ENCODE measurements at regions not wholly inside any gene's neighbourhood (a gene's known extent, or its start where the extent isn't known, plus 50 kb on each side); places are given as distances from the start of the nearest gene placed in this dataset.
"Not testable (repeated sequence)": the region's sequence is repeated elsewhere in the genome, so short reads cannot be mapped to it uniquely, and the experiment has no call there.

DNA sequence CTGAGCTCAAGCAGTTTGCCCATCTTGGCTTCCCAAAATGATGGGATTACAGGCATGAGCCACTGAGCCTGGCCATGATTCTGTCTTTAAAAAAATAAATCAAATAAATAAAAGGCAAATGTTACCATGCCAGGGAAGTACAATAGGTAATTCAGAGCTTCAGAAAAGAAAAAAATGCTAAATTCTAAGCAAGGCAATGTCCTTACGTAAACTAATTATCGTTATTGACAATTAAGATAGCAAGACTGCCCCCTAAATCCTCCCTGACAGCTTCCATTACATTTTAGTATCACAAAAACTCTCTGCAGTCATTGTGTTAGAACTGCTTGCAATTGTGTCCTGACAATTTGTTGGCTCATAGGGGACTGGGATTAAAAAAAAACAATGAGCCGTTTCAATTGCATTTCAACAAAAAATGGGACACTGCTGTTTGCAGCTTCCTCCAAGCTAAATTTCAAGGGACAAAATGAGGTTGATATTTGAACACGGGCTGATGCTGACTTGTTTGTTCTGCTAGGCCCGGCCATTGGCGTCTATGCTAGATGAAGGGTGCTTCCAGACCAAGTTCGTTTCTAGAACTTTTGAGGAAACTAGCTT lies 88.9 kb downstream of the MOGAT1 start:
- no peak overlapping the region for H3K27ac Mint-ChIP-seq
- H3K4me1 Mint-ChIP-seq (ENCODE audit: low read depth): no peaks in the 10 kb centered on the region
- no peaks in the 10 kb centered on the region for H3K9me3 Mint-ChIP-seq
- intact Hi-C loops (cut with micrococcal nuclease): no loop called here
- POLR2A ChIA-PET: no interaction called here
- H3K27me3 Mint-ChIP-seq: peaks cover 6% of the 10 kb centered on the region
- no peak overlapping the region for H3K4me3 Mint-ChIP-seq
- H3K36me3 Mint-ChIP-seq: no peaks in the 10 kb centered on the region
- DNase-seq: no peak
- CTCF ChIA-PET: interaction anchor here (0.6 kb wide), 1 partner anchor 20 kb away, joined by 3 read pairs; no protein-coding TSS in a partner anchor

DNA sequence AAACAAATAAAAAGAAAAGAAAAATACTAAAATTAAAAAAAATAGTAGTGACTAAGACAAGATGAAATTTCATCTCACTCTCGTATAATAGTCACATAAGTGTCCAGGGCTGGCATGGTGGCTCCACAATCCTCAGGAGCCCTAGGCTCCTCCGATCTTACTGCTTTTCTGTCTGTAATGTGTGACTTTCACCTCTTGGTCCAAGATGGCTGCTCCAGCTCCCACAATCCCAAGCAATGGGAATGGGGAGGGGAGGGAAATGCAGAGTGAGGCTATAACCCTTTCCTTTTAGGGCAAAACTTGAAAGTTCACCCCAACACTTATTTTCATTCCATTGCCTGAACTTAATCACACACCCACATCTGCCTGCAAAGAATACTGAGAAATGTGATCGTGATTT lies 90.4 kb downstream of the MOGAT1 start:
- H3K4me1 Mint-ChIP-seq (ENCODE audit: low read depth): no peaks in the 10 kb centered on the region
- POLR2A ChIA-PET: no interaction called here
- no peak for DNase-seq
- H3K27ac Mint-ChIP-seq: no peak overlapping the region
- CTCF ChIA-PET: interaction anchor here (1.1 kb wide), 1 partner anchor 54 kb away, joined by 3 read pairs; no protein-coding TSS in a partner anchor
- no peak overlapping the region for H3K4me3 Mint-ChIP-seq
- H3K36me3 Mint-ChIP-seq: no peaks in the 10 kb centered on the region
- peaks cover 6% of the 10 kb centered on the region for H3K27me3 Mint-ChIP-seq
- intact Hi-C loops (cut with micrococcal nuclease): no loop called here
- no peaks in the 10 kb centered on the region for H3K9me3 Mint-ChIP-seq

DNA sequence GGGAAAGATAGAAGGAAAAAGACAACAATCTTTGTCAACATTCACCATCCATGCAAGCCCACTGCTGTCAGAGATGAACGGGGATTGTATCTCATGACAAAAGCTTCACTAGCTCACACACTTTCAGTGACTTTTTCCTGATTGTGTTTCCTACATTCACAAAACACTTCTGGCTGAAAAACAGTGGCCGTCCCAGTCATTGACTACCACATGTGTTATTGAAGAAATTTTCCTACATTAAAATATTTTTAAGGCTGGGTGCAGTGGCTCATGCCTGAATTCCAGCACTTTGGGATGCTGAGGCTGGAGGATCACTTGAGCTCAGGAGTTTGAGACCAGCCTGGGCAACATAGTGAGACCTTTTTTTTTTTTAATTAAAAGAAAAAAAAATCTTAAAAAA lies 90.9 kb downstream of the MOGAT1 start:
- DNase-seq: no peak

DNA sequence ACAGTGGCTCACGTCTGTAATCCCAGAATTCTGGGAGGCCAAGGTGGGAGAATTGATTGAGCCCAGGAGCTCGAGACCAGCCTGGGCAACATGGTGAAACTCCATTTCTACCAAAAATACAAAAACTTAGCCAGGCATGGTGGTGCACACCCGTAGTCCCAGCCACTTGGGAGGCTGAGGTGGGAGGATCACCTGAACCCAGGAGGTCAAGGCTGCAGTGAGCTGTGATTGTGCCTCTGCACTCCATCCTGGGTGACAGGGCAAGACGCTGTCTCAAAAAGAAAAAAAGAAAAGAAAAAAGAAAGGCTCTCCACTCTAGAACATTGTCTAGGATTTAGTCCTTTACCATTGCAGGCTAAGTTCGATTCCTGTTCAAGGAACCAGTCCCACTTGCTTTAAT lies 94.4 kb downstream of the MOGAT1 start:
- H3K9me3 Mint-ChIP-seq; intact Hi-C loops (cut with micrococcal nuclease); POLR2A ChIA-PET; H3K27me3 Mint-ChIP-seq; DNase-seq; H3K27ac Mint-ChIP-seq; H3K4me1 Mint-ChIP-seq (ENCODE audit: low read depth); CTCF ChIA-PET; H3K4me3 Mint-ChIP-seq; H3K36me3 Mint-ChIP-seq: not testable (repeated sequence)

More for the DNA sequence above, 90.9 kb downstream of the MOGAT1 start:
- POLR2A ChIA-PET: interaction anchor here (0.9 kb wide), 1 partner anchor 51 kb away, joined by 4 read pairs; no protein-coding TSS in a partner anchor
- Mint-ChIP-seq H3K4me3 (no peak overlapping the region), H3K9me3 (no peaks in the 10 kb centered on the region), H3K4me1 (ENCODE audit: low read depth) (no peaks in the 10 kb centered on the region), H3K36me3 (no peaks in the 10 kb centered on the region), H3K27ac (no peak overlapping the region), H3K27me3 (peaks cover 6% of the 10 kb centered on the region)
- CTCF ChIA-PET: no interaction called here
- intact Hi-C loops (cut with micrococcal nuclease): no loop called here

DNA sequence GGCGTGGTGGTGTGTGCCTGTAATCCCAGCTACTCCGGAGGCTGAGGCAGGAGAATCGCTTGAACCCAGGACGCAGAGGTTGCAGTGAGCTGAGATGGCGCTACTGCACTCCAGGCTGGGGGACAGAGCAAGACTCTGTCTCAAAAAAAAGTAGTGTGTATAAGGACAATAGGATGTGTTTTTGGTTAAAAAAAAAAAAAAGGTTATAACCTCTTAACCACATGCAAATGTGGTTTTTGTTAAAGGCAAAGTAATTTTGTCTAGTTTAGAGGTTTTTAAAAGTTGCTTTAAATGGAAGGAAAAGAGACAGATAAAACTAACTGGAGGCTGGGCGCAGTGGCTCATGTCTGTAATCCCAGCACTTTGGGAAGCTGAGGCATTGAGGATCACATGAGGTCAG lies 92.8 kb upstream of the ACSL3 start:
- intact Hi-C loops (cut with micrococcal nuclease); DNase-seq; POLR2A ChIA-PET; H3K4me1 Mint-ChIP-seq (ENCODE audit: low read depth); H3K9me3 Mint-ChIP-seq; CTCF ChIA-PET; H3K36me3 Mint-ChIP-seq; H3K27ac Mint-ChIP-seq; H3K4me3 Mint-ChIP-seq: not testable (repeated sequence)
- H3K27me3 Mint-ChIP-seq: peaks cover 15% of the 10 kb centered on the region

DNA sequence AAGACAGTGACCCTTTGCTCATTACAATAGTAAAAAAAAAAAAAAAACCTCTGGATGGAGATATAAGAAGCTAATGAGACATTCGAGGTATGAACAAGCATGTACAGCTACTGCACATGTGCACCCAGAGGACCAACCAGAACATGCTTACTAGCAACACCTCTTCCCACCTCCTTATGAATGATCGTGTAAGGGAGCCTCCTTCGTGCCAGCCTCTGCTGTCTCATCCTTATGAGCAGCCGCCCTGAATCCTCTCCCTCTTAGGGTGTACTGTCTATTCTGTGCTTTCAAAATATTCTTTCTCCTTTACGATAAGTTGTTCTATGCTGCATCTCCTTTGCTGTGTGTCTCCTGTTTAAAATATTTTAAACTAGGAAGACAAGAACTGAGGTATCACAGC lies 91.4 kb upstream of the ACSL3 start:
- CTCF ChIA-PET: no interaction called here
- Mint-ChIP-seq H3K36me3 (no peaks in the 10 kb centered on the region), H3K4me3 (no peak overlapping the region), H3K27ac (no peak overlapping the region), H3K4me1 (ENCODE audit: low read depth) (no peaks in the 10 kb centered on the region), H3K9me3 (no peaks in the 10 kb centered on the region), H3K27me3 (peaks cover 17% of the 10 kb centered on the region)
- intact Hi-C loops (cut with micrococcal nuclease): no loop called here
- POLR2A ChIA-PET: no interaction called here
- no peak for DNase-seq

DNA sequence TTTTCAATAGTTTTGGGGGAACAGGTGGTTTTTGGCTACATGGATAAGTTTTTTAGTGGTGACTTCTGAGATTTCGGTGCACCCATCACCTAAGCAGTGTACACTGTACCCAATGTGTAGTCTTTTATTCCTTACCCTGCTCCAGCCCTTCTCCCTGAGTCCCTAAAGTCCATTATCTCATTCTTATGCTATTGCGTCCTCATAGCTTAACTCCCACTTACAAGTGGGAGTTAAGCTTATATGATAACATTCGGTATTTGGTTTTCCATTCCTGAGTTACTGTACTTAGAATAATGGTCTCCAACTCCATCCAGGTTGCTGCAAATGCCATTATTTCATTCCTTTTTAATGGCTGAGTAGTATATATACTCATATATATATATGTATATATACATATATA lies 90.9 kb upstream of the ACSL3 start:
- Mint-ChIP-seq H3K4me3 (no peak overlapping the region), H3K36me3 (no peaks in the 10 kb centered on the region), H3K9me3 (no peaks in the 10 kb centered on the region), H3K4me1 (ENCODE audit: low read depth) (no peaks in the 10 kb centered on the region), H3K27ac (no peak overlapping the region), H3K27me3 (peaks cover 19% of the 10 kb centered on the region)
- POLR2A ChIA-PET: no interaction called here
- CTCF ChIA-PET: no interaction called here
- DNase-seq: no peak
- intact Hi-C loops (cut with micrococcal nuclease): no loop called here

DNA sequence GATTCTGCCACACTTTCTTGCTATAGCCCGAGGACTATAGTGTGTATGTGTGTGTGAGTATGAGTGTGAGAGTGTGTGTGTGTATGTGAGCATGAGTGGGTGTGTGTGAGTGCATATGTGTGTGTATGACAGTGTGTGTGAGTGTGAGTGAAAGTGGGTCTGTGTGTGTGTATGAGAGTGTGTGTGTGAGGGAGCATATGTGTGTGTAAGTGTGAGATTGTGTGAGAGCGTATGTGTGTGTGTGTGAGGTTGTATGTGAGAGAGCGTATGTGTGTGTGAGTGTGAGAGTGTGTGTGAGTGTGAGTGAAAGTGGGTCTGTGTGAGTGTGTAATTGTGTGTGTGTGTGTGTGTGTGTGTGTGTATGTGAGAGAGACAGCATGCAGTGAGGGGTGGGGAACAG lies 89.0 kb upstream of the ACSL3 start:
- H3K4me3 Mint-ChIP-seq: no peak overlapping the region
- H3K36me3 Mint-ChIP-seq: no peaks in the 10 kb centered on the region
- ChIA-PET CTCF (no interaction called here), POLR2A (no interaction called here)
- intact Hi-C loops (cut with micrococcal nuclease): no loop called here
- H3K27ac Mint-ChIP-seq: no peak overlapping the region
- no peaks in the 10 kb centered on the region for H3K9me3 Mint-ChIP-seq
- H3K4me1 Mint-ChIP-seq (ENCODE audit: low read depth): no peaks in the 10 kb centered on the region
- no peak for DNase-seq
- peaks cover 23% of the 10 kb centered on the region for H3K27me3 Mint-ChIP-seq

DNA sequence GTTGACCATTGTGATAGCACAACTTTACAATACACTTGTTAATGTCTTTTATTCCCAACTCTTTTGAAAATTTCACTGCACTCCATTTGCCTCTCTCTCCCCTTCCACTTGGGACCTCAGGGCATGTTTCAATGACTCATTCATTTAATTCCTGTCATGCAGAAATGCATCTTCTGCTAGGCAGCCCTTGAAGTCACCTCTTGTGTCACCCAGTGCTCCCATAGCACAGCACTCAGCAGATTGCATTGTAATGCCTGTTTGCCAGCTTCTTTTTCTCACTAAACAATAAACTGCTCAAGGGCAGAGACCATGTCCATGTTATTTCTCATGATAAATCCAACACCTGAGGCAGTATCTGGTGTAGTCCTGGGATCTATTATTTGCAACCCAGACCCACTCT lies 85.9 kb upstream of the ACSL3 start:
- no peak for DNase-seq
- POLR2A ChIA-PET: no interaction called here
- Mint-ChIP-seq H3K9me3 (no peaks in the 10 kb centered on the region), H3K27ac (no peak overlapping the region), H3K4me3 (no peak overlapping the region), H3K27me3 (peaks cover 23% of the 10 kb centered on the region), H3K4me1 (ENCODE audit: low read depth) (no peaks in the 10 kb centered on the region), H3K36me3 (no peaks in the 10 kb centered on the region)
- CTCF ChIA-PET: no interaction called here
- intact Hi-C loops (cut with micrococcal nuclease): no loop called here

DNA sequence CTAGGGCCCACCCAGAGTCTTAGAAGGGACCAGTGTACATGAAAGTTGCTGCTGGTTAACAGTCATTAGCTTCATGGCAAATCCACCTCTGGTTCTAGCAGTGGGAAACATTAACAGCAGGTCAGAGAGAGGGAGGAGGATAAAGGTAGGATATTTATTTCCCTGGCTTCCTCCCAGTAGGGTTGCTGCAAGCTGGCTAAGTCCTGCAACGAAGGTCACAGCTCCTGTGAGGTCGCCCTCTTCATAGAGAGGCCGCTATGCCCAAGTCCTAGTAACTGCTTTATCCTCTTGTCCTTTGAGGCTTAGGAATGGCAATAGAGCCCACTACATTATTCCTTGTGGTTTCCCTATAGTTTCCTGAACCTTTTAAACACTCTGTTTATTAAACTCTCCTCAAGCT lies 84.0 kb upstream of the ACSL3 start:
- H3K36me3 Mint-ChIP-seq: no peaks in the 10 kb centered on the region
- H3K4me1 Mint-ChIP-seq (ENCODE audit: low read depth): no peaks in the 10 kb centered on the region
- H3K27ac Mint-ChIP-seq: no peak overlapping the region
- no peaks in the 10 kb centered on the region for H3K9me3 Mint-ChIP-seq
- no peak for DNase-seq
- H3K27me3 Mint-ChIP-seq: peaks cover 22% of the 10 kb centered on the region
- intact Hi-C loops (cut with micrococcal nuclease): no loop called here
- ChIA-PET POLR2A (no interaction called here), CTCF (interaction anchor here (0.6 kb wide), 1 partner anchor 135 kb away, joined by 3 read pairs; no protein-coding TSS in a partner anchor)
- no peak overlapping the region for H3K4me3 Mint-ChIP-seq

DNA sequence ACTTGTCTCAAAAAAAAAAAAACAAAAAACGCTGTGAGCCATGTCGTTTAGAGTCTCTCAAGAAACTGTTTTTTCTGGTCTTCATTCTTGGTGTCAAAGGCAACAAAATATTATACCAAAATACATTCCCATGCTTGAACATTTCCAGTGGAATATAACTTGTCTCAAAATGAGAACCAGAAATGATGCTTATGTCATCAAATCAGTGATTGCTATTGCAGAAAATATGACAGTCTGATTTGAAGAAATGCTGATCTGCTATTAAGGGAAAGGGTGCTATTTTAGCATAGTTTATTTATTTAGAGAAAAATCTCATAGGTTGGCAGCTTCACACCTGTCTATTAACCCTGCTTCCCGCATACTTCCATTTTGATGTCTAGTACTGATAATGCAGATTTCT lies 82.4 kb upstream of the ACSL3 start:
- Mint-ChIP-seq H3K9me3 (no peaks in the 10 kb centered on the region), H3K36me3 (no peaks in the 10 kb centered on the region), H3K4me3 (no peak overlapping the region), H3K4me1 (ENCODE audit: low read depth) (no peaks in the 10 kb centered on the region), H3K27ac (no peak overlapping the region), H3K27me3 (peaks cover 13% of the 10 kb centered on the region)
- DNase-seq: no peak
- POLR2A ChIA-PET: no interaction called here
- intact Hi-C loops (cut with micrococcal nuclease): no loop called here
- CTCF ChIA-PET: no interaction called here

DNA sequence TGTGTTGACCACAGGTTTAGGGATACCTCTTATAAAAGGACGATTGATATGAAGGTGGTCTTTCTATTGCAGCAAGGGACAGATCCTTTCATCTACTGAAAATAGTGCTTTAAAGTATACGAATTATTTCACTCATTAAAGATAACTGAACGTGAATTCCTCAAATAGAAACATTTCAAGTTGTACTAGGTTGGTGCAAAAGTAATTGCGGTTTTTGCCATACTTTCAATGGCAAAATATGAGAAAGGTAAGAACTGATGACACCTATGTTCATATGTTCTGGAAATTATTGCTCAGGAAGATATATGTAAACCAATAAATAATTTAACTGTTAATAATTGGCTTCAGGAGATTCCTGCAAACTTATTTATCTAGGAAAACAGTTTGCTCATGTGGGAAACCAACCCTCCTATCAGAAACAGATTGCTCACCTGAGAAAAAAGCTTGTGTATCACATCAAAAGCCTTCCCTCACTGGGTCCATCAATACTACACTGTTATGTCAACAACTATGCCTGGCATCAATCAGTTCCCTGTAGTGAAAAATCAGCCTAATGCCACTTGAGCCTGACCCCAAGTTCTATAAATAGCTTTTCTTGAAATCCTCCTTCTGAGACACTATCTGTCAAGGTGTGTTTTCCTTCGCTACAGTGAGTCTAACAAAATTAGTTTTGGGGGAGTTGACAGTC lies 81.5 kb upstream of the ACSL3 start:
- Mint-ChIP-seq H3K27me3 (peaks cover 13% of the 10 kb centered on the region), H3K4me3 (no peak overlapping the region), H3K9me3 (no peaks in the 10 kb centered on the region), H3K4me1 (ENCODE audit: low read depth) (no peaks in the 10 kb centered on the region), H3K27ac (no peak overlapping the region), H3K36me3 (no peaks in the 10 kb centered on the region)
- POLR2A ChIA-PET: no interaction called here
- intact Hi-C loops (cut with micrococcal nuclease): no loop called here
- DNase-seq: no peak
- CTCF ChIA-PET: no interaction called here

DNA sequence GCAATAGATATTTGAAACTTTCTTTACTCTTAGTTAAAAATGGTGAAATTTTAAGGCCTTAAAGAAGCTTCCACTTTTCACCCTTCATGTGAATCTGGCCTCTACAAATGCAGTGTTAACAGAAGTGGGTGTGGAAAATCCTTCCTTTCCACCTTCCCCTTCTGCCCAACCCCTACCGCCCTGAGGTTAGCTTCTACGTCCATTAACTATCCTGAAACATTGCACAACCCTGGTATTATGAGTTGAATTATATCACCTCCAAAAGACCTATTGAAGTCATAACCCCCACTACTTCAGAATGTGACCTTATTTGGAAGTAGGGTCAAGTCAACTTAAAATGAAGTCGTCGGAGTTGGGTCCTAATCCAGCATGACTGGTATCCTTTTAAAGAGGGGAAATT lies 80.8 kb upstream of the ACSL3 start:
- intact Hi-C loops (cut with micrococcal nuclease): no loop called here
- Mint-ChIP-seq H3K4me1 (ENCODE audit: low read depth) (no peaks in the 10 kb centered on the region), H3K27me3 (peaks cover 10% of the 10 kb centered on the region), H3K36me3 (no peaks in the 10 kb centered on the region), H3K27ac (no peak overlapping the region), H3K9me3 (no peaks in the 10 kb centered on the region), H3K4me3 (no peak overlapping the region)
- POLR2A ChIA-PET: no interaction called here
- no peak for DNase-seq
- CTCF ChIA-PET: no interaction called here
